GM12878 (cell line): ENCODE measurements at regions not wholly inside any gene's neighbourhood (a gene's known extent, or its start where the extent isn't known, plus 50 kb on each side); places are given as distances from the start of the nearest gene placed in this dataset.

Source experiments
- ATAC-seq: fragments of 200-7000 bp; cut with Tn5 transposase; 3 replicates; pipeline ENCODE4 v1.9.1; 2020; ENCODE audit warnings: mild to moderate bottlenecking, moderate library complexity
- BruUV-seq: library from RNA; stranded (reverse); fragments of 400-500 nt; replicated peaks from 2 replicates; lab custom pipeline; 2021; lab: Mats Ljungman, UMichigan
- CTCF ChIA-PET: fragments of 300-600 bp; sonication (Branson Sonifier 250); formaldehyde crosslinking; extraction: SDS; loops from one replicate; lab custom pipeline; 2021; ENCODE audit warnings: inconsistent platforms; lab: Yijun Ruan, JAX
- POLR2A ChIA-PET: fragments of 350-600 bp; formaldehyde crosslinking; extraction: SDS; loops from one replicate; lab custom pipeline; 2021; ENCODE audit warnings: inconsistent platforms; lab: Charles Lee
- RAD21 ChIA-PET: fragments of 300-600 bp; sonication (Branson Sonifier 250); formaldehyde crosslinking; loops from one replicate; lab custom pipeline; 2023; ENCODE audit warnings: antibody characterized with exemption; ENCODE audit not compliant: unreplicated experiment; lab: Charles Lee
- SMC1A ChIA-PET: fragments of 300-600 bp; sonication (Branson Sonifier 250); formaldehyde crosslinking; loops from one replicate; lab custom pipeline; 2023; ENCODE audit not compliant: unreplicated experiment, uncharacterized antibody; lab: Charles Lee
- DNase-seq: peaks from one replicate; pipeline ENCODE4 v3.0.0-alpha.2; 2011; ENCODE audit warnings: low read depth, low spot score
- FAIRE-seq: peaks from 3 replicates; lab custom pipeline; 2011; peaks lifted over from hg19 to GRCh38; lab: Jason Lieb, UNC
- H2AFZ ChIP-seq: 2 replicates; pipeline ENCODE4 v1.6.0; 2011; ENCODE audit warnings: low read depth, low read length, control low read depth; ENCODE audit not compliant: control insufficient read depth
- H3K27ac ChIP-seq: 2 replicates; pipeline ENCODE4 v1.5.1; 2011; ENCODE audit warnings: control low read depth; ENCODE audit not compliant: control insufficient read depth, insufficient read depth
- H3K27me3 ChIP-seq, 2 experiments: replicated peaks in 1 of 2; 2 replicates each; pipeline versions ENCODE4 v1.6.0 to v1.6.1; 2011; ENCODE audit warnings: low read length in 1 of 2; ENCODE audit not compliant: control insufficient read depth in 2 of 2, insufficient read depth in 2 of 2
- H3K36me3 ChIP-seq, 2 experiments: 2 replicates each; pipeline ENCODE4 v1.5.1; 2011; ENCODE audit warnings: low read length in 1 of 2; ENCODE audit not compliant: control insufficient read depth in 2 of 2, insufficient read depth in 2 of 2
- H3K4me1 ChIP-seq: 2 replicates; pipeline ENCODE4 v1.6.1; 2011; ENCODE audit warnings: mild to moderate bottlenecking, low read length, moderate library complexity, mixed read lengths; ENCODE audit not compliant: control insufficient read depth, insufficient read depth
- H3K4me2 ChIP-seq: 2 replicates; pipeline ENCODE4 v1.6.0; 2011; ENCODE audit warnings: control low read depth; ENCODE audit not compliant: control insufficient read depth, insufficient read depth
- H3K4me3 ChIP-seq: fragments of 200-600 bp; sonication (generic); 2 replicates; pipeline ENCODE4 v1.5.1; 2016
- H3K79me2 ChIP-seq: 2 replicates; pipeline ENCODE4 v1.6.0; 2011; ENCODE audit warnings: low read length; ENCODE audit not compliant: control insufficient read depth, insufficient read depth
- H3K9ac ChIP-seq: 2 replicates; pipeline ENCODE4 v1.8.0; 2011; ENCODE audit warnings: low read length, control low read depth, mixed read lengths; ENCODE audit not compliant: control insufficient read depth, insufficient read depth
- H3K9me3 ChIP-seq: replicated peaks from 3 replicates; pipeline ENCODE4 v1.5.1; 2011; ENCODE audit warnings: mild to moderate bottlenecking, low read length; ENCODE audit not compliant: control insufficient read depth, insufficient read depth
- H4K20me1 ChIP-seq: 2 replicates; pipeline ENCODE4 v1.6.0; 2011; ENCODE audit not compliant: control insufficient read depth, insufficient read depth
- ASH2L ChIP-seq: fragments of 300-600, 200-600 bp; sonication (generic); IDR thresholded peaks from 2 replicates; pipeline ENCODE4 v1.6.1; 2017; ENCODE audit warnings: low read depth, mild to moderate bottlenecking, borderline replicate concordance
- CBFB ChIP-seq: IDR thresholded peaks from 2 replicates; pipeline ENCODE4 v1.6.1; 2016; ENCODE audit warnings: antibody characterized with exemption, low read depth
- CEBPB ChIP-seq, 2 experiments: fragments of 150-350 bp in 1 of 2; IDR thresholded peaks; 2 replicates each; pipeline ENCODE4 v1.6.1; 2012 to 2014; ENCODE audit warnings: low read depth in 2 of 2, low read length in 2 of 2, borderline replicate concordance in 1 of 2, inconsistent platforms in 1 of 2
- EED ChIP-seq: sonication (generic); IDR thresholded peaks from 2 replicates; pipeline ENCODE4 v1.6.1; 2016; ENCODE audit warnings: antibody characterized with exemption, low read depth
- ETV6 ChIP-seq, 2 experiments: fragments of 450-650 bp in 1 of 2; IDR thresholded peaks in 1 of 2; conservative IDR thresholded peaks in 1 of 2; 2 replicates each; pipeline ENCODE4 v1.6.1; 2014; ENCODE audit warnings: antibody characterized with exemption in 1 of 2, borderline replicate concordance in 1 of 2, low read depth in 1 of 2, mild to moderate bottlenecking in 1 of 2, moderate library complexity in 1 of 2
- EZH2 ChIP-seq: IDR thresholded peaks from 2 replicates; pipeline ENCODE4 v1.6.1; 2012; ENCODE audit warnings: low read depth, mild to moderate bottlenecking, control low read depth, inconsistent platforms, low read length, borderline replicate concordance; ENCODE audit not compliant: control insufficient read depth
- FOS ChIP-seq: IDR thresholded peaks from 3 replicates; pipeline ENCODE4 v1.6.1; 2011; ENCODE audit warnings: borderline replicate concordance; ENCODE audit not compliant: insufficient read length; ENCODE audit errors: extremely low read depth
- KAT2A ChIP-seq: conservative IDR thresholded peaks from 2 replicates; pipeline ENCODE4 v1.6.1; 2011; ENCODE audit warnings: low read depth, low read length; ENCODE audit not compliant: control insufficient read depth
- MEF2A ChIP-seq: IDR thresholded peaks from 2 replicates; pipeline ENCODE4 v1.6.1; 2011; ENCODE audit warnings: low read depth, mild to moderate bottlenecking, low read length, moderate library complexity; ENCODE audit not compliant: insufficient read depth
- NR2C1 ChIP-seq: fragments of 450-650 bp; IDR thresholded peaks from 2 replicates; pipeline ENCODE4 v1.6.1; 2017; ENCODE audit warnings: antibody characterized with exemption, mild to moderate bottlenecking, moderate library complexity
- PAX8 ChIP-seq: fragments of 450-650 bp; IDR thresholded peaks from 2 replicates; pipeline ENCODE4 v1.6.1; 2017; ENCODE audit warnings: mild to moderate bottlenecking, moderate library complexity
- SMC3 ChIP-seq: IDR thresholded peaks from 2 replicates; pipeline ENCODE4 v1.6.1; 2011; ENCODE audit warnings: low read length, improper control_type of control experiment, borderline replicate concordance
- ZNF24 ChIP-seq: fragments of 450-650 bp; IDR thresholded peaks from 2 replicates; pipeline ENCODE4 v1.6.1; 2017; ENCODE audit warnings: antibody characterized with exemption, mild to moderate bottlenecking
- ZNF622 ChIP-seq: fragments of 450-650 bp; IDR thresholded peaks from 2 replicates; pipeline ENCODE4 v1.6.1; 2017; ENCODE audit warnings: mild to moderate bottlenecking, inconsistent platforms
- WGBS: methylation state at CpG from one replicate; pipeline ENCODE4 v1.1.6; 2016; ENCODE audit warnings: low lambda C conversion rate; ENCODE audit not compliant: insufficient replicate concordance, insufficient coverage; ENCODE audit errors: missing lambda C conversion rate; 5-methylcytosine and 5-hydroxymethylcytosine counted together
- in situ Hi-C: fragments of 300-500 bp; cut with MboI; formaldehyde crosslinking; loops from 9 replicates; pipeline ENCODE4 v1.14.3; 2018; ENCODE audit warnings: mixed read lengths
- intact Hi-C: fragments of 100-400 bp; cut with micrococcal nuclease; formaldehyde crosslinking; loops from one replicate; pipeline ENCODE4 v1.14.2; 2022; ENCODE audit not compliant: unreplicated experiment
- TF ChIP-seq, protein P1 (sequence below): fragments of 450-650 bp; IDR thresholded peaks from 2 replicates; pipeline ENCODE4 v1.6.1; 2017; ENCODE audit warnings: mild to moderate bottlenecking, moderate library complexity

GRCh38 chr14:96629082-96629481, 126.9 kb downstream of the PAPOLA start (continued):
- TF ChIP-seq SMC3 (no peak), NR2C1 (no peak), EZH2 (no peak)

DNA sequence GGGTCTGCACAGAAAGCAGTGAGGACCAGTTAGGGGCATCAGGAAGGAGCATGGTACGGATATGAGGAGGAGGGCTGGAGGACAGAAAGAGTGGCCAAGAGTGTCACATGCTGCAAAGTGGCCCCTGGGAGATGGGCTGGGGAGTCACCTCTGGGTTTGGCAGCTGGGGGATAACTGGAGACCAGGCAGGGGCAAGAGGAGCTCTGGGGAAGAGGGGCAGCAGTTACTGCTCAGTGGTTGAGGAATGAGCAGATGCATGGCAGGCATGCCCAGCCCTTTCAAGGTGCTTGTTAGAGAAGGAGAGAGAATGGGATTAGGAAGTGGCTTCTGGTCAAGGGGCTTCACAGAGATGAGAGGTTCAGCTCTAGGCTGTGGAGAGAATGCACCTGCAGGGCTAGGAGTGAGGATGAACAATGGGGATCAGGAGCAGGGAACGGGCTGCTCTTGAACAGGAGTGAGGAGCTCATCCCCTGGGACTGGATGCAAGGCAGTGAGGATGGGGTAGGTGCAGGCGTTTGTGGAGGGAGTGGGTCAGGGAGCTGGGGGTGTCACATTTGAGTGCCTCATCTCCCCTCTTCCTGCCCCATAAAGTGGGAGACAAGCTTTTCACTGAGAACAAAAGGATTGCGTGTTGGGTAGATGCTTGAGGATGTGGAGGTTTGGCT, 127.5 kb downstream of the PAPOLA start:
- in situ Hi-C loops, result no loop called here
- no peak overlapping the region for H3K27ac ChIP-seq
- 16% methylated on average over 4 of the region's 4 CpGs for WGBS
- TF ChIP-seq, protein P1, sequence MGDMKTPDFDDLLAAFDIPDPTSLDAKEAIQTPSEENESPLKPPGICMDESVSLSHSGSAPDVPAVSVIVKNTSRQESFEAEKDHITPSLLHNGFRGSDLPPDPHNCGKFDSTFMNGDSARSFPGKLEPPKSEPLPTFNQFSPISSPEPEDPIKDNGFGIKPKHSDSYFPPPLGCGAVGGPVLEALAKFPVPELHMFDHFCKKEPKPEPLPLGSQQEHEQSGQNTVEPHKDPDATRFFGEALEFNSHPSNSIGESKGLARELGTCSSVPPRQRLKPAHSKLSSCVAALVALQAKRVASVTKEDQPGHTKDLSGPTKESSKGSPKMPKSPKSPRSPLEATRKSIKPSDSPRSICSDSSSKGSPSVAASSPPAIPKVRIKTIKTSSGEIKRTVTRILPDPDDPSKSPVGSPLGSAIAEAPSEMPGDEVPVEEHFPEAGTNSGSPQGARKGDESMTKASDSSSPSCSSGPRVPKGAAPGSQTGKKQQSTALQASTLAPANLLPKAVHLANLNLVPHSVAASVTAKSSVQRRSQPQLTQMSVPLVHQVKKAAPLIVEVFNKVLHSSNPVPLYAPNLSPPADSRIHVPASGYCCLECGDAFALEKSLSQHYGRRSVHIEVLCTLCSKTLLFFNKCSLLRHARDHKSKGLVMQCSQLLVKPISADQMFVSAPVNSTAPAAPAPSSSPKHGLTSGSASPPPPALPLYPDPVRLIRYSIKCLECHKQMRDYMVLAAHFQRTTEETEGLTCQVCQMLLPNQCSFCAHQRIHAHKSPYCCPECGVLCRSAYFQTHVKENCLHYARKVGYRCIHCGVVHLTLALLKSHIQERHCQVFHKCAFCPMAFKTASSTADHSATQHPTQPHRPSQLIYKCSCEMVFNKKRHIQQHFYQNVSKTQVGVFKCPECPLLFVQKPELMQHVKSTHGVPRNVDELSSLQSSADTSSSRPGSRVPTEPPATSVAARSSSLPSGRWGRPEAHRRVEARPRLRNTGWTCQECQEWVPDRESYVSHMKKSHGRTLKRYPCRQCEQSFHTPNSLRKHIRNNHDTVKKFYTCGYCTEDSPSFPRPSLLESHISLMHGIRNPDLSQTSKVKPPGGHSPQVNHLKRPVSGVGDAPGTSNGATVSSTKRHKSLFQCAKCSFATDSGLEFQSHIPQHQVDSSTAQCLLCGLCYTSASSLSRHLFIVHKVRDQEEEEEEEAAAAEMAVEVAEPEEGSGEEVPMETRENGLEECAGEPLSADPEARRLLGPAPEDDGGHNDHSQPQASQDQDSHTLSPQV, result no peak
- TF ChIP-seq MEF2A, result no peak
- no peak for TF ChIP-seq ASH2L
- no peak for TF ChIP-seq ZNF24
- TF ChIP-seq EED, result no peak
- TF ChIP-seq PAX8, result no peak
- TF ChIP-seq NR2C1, result no peak
- no peak for TF ChIP-seq ZNF622
- TF ChIP-seq FOS, result no peak
- TF ChIP-seq ETV6 (conservative IDR thresholded peaks at IDR 0.05 in 1 of 2, IDR thresholded peaks at IDR 0.05 in 1 of 2; ENCODE audit: borderline replicate concordance in 1 of 2, low read depth in 1 of 2), result no peak
- no peak for TF ChIP-seq CEBPB (IDR thresholded peaks at IDR 0.05; ENCODE audit: borderline replicate concordance in 1 of 2, low read depth in 2 of 2, low read length in 2 of 2)
- TF ChIP-seq CBFB, result no peak
- no peak for TF ChIP-seq KAT2A
- TF ChIP-seq, all 136 proteins: peak for 0
- Histone ChIP-seq H3K27me3 (0 out of 4 replicates have a peak, but pooled peaks cover 0 to under 1% of the 10 kb centered on the region in 2 experiments), H3K4me3 (no peak overlapping the region), H3K4me2 (no peak overlapping the region), H3K36me3 (no peaks in the 10 kb centered on the region), H3K79me2 (no peaks in the 10 kb centered on the region), H3K9ac (no peak overlapping the region), H3K4me1 (no peaks in the 10 kb centered on the region), H4K20me1 (no peaks in the 10 kb centered on the region), H3K9me3 (no peaks in the 10 kb centered on the region; the same call in 2 of the 3 replicates), H2AFZ (no peak overlapping the region)
- SMC1A ChIA-PET, result interaction anchor here (1.4 kb wide), 1 partner anchor 18 kb away, joined by 3 read pairs; no protein-coding TSS in a partner anchor
- FAIRE-seq, result no peak
- ATAC-seq, result no peak
- POLR2A ChIA-PET, result no interaction called here
- RAD21 ChIA-PET, result no interaction called here
- BruUV-seq, result no TSS peak
- CTCF ChIA-PET, result no interaction called here
- DNase-seq, result no peak
- intact Hi-C loops, result no loop called here
